H1 (cell line): ENCODE measurements at regions not wholly inside any gene's neighbourhood (a gene's known extent, or its start where the extent isn't known, plus 50 kb on each side); places are given as distances from the start of the nearest gene placed in this dataset.

Experiments used
- CTCF ChIA-PET: fragments of 300-600 bp; sonication (Branson Sonifier 250); formaldehyde crosslinking; loops from one replicate; lab custom pipeline; 2021; ENCODE audit not compliant: partially characterized antibody; lab: Charles Lee
- POLR2A ChIA-PET: fragments of 300-600 bp; sonication (Branson Sonifier 250); formaldehyde crosslinking; loops from one replicate; lab custom pipeline; 2021; ENCODE audit warnings: inconsistent platforms; ENCODE audit not compliant: partially characterized antibody; lab: Charles Lee
- DNase-seq, 2 experiments: peaks; one replicate each; pipeline versions ENCODE4 v3.0.0 to v3.0.0-alpha.2; 2010 to 2022; ENCODE audit warnings: low spot score in 2 of 2, low read depth in 1 of 2, mixed read lengths in 1 of 2
- FAIRE-seq: peaks from 2 replicates; lab custom pipeline; 2011; peaks lifted over from hg19 to GRCh38; lab: Jason Lieb, UNC
- H2AFZ ChIP-seq: 2 replicates; pipeline ENCODE4 v1.8.1; 2012; ENCODE audit warnings: low read length, inconsistent platforms
- H2AK5ac ChIP-seq: 2 replicates; pipeline ENCODE4 v1.6.1; 2013; ENCODE audit warnings: low read depth, low read length
- H2BK120ac ChIP-seq: replicated peaks from 2 replicates; pipeline ENCODE3; 2013; ENCODE audit warnings: low read depth, low read length, inconsistent platforms
- H2BK12ac ChIP-seq: 2 replicates; pipeline ENCODE4 v1.6.1; 2013; ENCODE audit warnings: low read depth, low read length
- H2BK15ac ChIP-seq: 2 replicates; pipeline ENCODE4 v1.6.1; 2013; ENCODE audit warnings: low read length
- H2BK20ac ChIP-seq: 2 replicates; pipeline ENCODE4 v1.6.1; 2013; ENCODE audit warnings: low read length
- H2BK5ac ChIP-seq: 2 replicates; pipeline ENCODE4 v1.6.1; 2013; ENCODE audit warnings: low read depth, low read length
- H3K14ac ChIP-seq: 2 replicates; pipeline ENCODE4 v1.6.1; 2013; ENCODE audit warnings: inconsistent platforms; ENCODE audit not compliant: insufficient read length
- H3K18ac ChIP-seq: 2 replicates; pipeline ENCODE4 v1.6.1; 2013; ENCODE audit warnings: low read length; ENCODE audit errors: extremely low read depth
- H3K23ac ChIP-seq: 2 replicates; pipeline ENCODE4 v1.6.1; 2013; ENCODE audit warnings: inconsistent platforms; ENCODE audit not compliant: insufficient read length
- H3K23me2 ChIP-seq: 2 replicates; pipeline ENCODE4 v1.6.1; 2013; ENCODE audit warnings: low read depth, low read length
- H3K27ac ChIP-seq: 2 replicates; pipeline ENCODE4 v1.6.1; 2011; ENCODE audit warnings: low read depth, low read length, inconsistent platforms
- H3K27me3 ChIP-seq, 4 experiments: replicated peaks in 1 of 4; 1 replicate in 1 of 4; 2 replicates in 3 of 4; pipeline versions ENCODE4 v1.6.1 to v1.8.1; 2011 to 2013; ENCODE audit warnings: low read length in 3 of 4, mild to moderate bottlenecking in 3 of 4, inconsistent platforms in 2 of 4, mixed read lengths in 2 of 4, moderate library complexity in 1 of 4; ENCODE audit not compliant: control insufficient read depth in 3 of 4, insufficient read depth in 3 of 4; ENCODE audit errors: extremely low read depth in 1 of 4
- H3K36me3 ChIP-seq, 4 experiments: 2 replicates each; pipeline versions ENCODE4 v1.6.1 to v1.8.1; 2011 to 2013; ENCODE audit warnings: mild to moderate bottlenecking in 4 of 4, low read length in 3 of 4, moderate library complexity in 2 of 4, control low read depth in 1 of 4, inconsistent platforms in 1 of 4; ENCODE audit not compliant: insufficient read depth in 4 of 4, control insufficient read depth in 2 of 4
- H3K4ac ChIP-seq: replicated peaks from 2 replicates; pipeline ENCODE3; 2013; ENCODE audit warnings: low read length, low read depth, mixed read lengths, inconsistent platforms; ENCODE audit not compliant: insufficient read length
- H3K4me1 ChIP-seq, 4 experiments: replicated peaks in 1 of 4; 1 replicate in 1 of 4; 2 replicates in 3 of 4; pipeline versions ENCODE4 v1.6.1 to v1.8.1; 2011 to 2013; ENCODE audit warnings: low read length in 3 of 4, inconsistent platforms in 2 of 4, mixed read lengths in 1 of 4; ENCODE audit not compliant: insufficient read depth in 4 of 4, control insufficient read depth in 3 of 4
- H3K4me2 ChIP-seq, 2 experiments: 2 replicates each; pipeline versions ENCODE4 v1.6.1 to v1.8.1; 2011 to 2013; ENCODE audit warnings: low read depth in 2 of 2, low read length in 2 of 2, control low read depth in 1 of 2, inconsistent platforms in 1 of 2, mild to moderate bottlenecking in 1 of 2; ENCODE audit not compliant: insufficient read depth in 1 of 2
- H3K4me3 ChIP-seq, 4 experiments: fragments of 200-600, 300-600 bp in 1 of 4; sonication (generic), shearing (Covaris generic), sonication (Bioruptor Twin) in 1 of 4; 2 replicates each; pipeline versions ENCODE4 v1.5.1 to v1.8.1; 2011 to 2016; ENCODE audit warnings: low read length in 4 of 4, low read depth in 3 of 4, control low read depth in 2 of 4, inconsistent platforms in 2 of 4, mild to moderate bottlenecking in 2 of 4, mixed read lengths in 1 of 4, moderate library complexity in 1 of 4; ENCODE audit not compliant: insufficient read depth in 2 of 4; ENCODE audit errors: extremely low read depth in 1 of 4
- H3K56ac ChIP-seq: replicated peaks from 2 replicates; pipeline ENCODE3; 2013; ENCODE audit warnings: low read depth, mild to moderate bottlenecking, mixed read lengths, low read length, inconsistent platforms; ENCODE audit not compliant: insufficient read length
- H3K79me1 ChIP-seq: 2 replicates; pipeline ENCODE4 v1.6.1; 2013; ENCODE audit warnings: low read depth, low read length, control low read depth
- H3K79me2 ChIP-seq, 2 experiments: 2 replicates each; pipeline versions ENCODE4 v1.6.1 to v1.8.1; 2012 to 2013; ENCODE audit warnings: low read length in 2 of 2, mild to moderate bottlenecking in 2 of 2, inconsistent platforms in 1 of 2; ENCODE audit not compliant: insufficient read depth in 2 of 2, control insufficient read depth in 1 of 2
- H3K9ac ChIP-seq, 4 experiments: replicated peaks in 1 of 4; 1 replicate in 1 of 4; 2 replicates in 3 of 4; pipeline versions ENCODE4 v1.6.1 to v1.8.1; 2011 to 2013; ENCODE audit warnings: low read depth in 3 of 4, low read length in 3 of 4, control low read depth in 2 of 4, mild to moderate bottlenecking in 2 of 4, moderate library complexity in 2 of 4, inconsistent platforms in 1 of 4; ENCODE audit errors: extremely low read depth in 1 of 4
- H3K9me3 ChIP-seq, 2 experiments: 2 replicates each; pipeline versions ENCODE4 v1.6.1 to v1.8.1; 2012 to 2013; ENCODE audit warnings: mild to moderate bottlenecking in 2 of 2, moderate library complexity in 2 of 2, control low read depth in 1 of 2, inconsistent platforms in 1 of 2, low read depth in 1 of 2, low read length in 1 of 2, mixed read lengths in 1 of 2; ENCODE audit not compliant: insufficient read depth in 2 of 2
- H4K20me1 ChIP-seq, 2 experiments: replicated peaks in 1 of 2; 2 replicates each; pipeline versions ENCODE3 to v1.8.1; 2011 to 2013; ENCODE audit warnings: inconsistent platforms in 2 of 2, low read length in 2 of 2, mild to moderate bottlenecking in 1 of 2; ENCODE audit not compliant: insufficient read depth in 2 of 2, control insufficient read depth in 1 of 2
- H4K5ac ChIP-seq: 2 replicates; pipeline ENCODE4 v1.6.1; 2013; ENCODE audit warnings: low read length, low read depth, mixed read lengths, inconsistent platforms; ENCODE audit not compliant: insufficient read length
- H4K8ac ChIP-seq: 2 replicates; pipeline ENCODE4 v1.8.0; 2013; ENCODE audit warnings: mild to moderate bottlenecking, moderate library complexity, low read length, inconsistent platforms; ENCODE audit not compliant: insufficient read depth; ENCODE audit errors: extremely low read depth
- H4K91ac ChIP-seq: replicated peaks from 2 replicates; pipeline ENCODE3; 2013; ENCODE audit warnings: low read length, mixed read lengths, inconsistent platforms; ENCODE audit not compliant: insufficient read length
- BACH1 ChIP-seq: IDR thresholded peaks from 2 replicates; pipeline ENCODE4 v1.6.1; 2012; ENCODE audit warnings: low read length, improper control_type of control experiment
- CBX5 ChIP-seq: fragments of 300-800, 300-1000 bp; sonication (generic); IDR thresholded peaks from 2 replicates; pipeline ENCODE4 v1.7.1; 2016; ENCODE audit warnings: antibody characterized with exemption, low read length, low read depth
- CREB1 ChIP-seq: IDR thresholded peaks from 2 replicates; pipeline ENCODE4 v1.6.1; 2012; ENCODE audit warnings: inconsistent platforms
- HDAC6 ChIP-seq: IDR thresholded peaks from one replicate; pipeline ENCODE4 v1.7.1; 2012; ENCODE audit warnings: low read depth, mild to moderate bottlenecking, inconsistent platforms, low read length, moderate library complexity
- JUN ChIP-seq: IDR thresholded peaks from 2 replicates; pipeline ENCODE4 v1.6.1; 2011; ENCODE audit warnings: low read depth, mild to moderate bottlenecking, improper control_type of control experiment, low read length
- NANOG ChIP-seq: IDR thresholded peaks from 2 replicates; pipeline ENCODE4 v1.6.1; 2011; ENCODE audit warnings: low read length, low read depth, mild to moderate bottlenecking, inconsistent platforms; ENCODE audit not compliant: insufficient read depth, poor library complexity, severe bottlenecking
- PHF8 ChIP-seq: fragments of 200-600 bp; sonication (generic); conservative IDR thresholded peaks from 2 replicates; pipeline ENCODE4 v1.7.1; 2012; ENCODE audit warnings: low read depth, mild to moderate bottlenecking, inconsistent platforms, low read length, moderate library complexity
- POLR2AphosphoS5 ChIP-seq: IDR thresholded peaks from 2 replicates; pipeline ENCODE4 v1.6.1; 2011; ENCODE audit warnings: low read depth, low read length
- POU5F1 ChIP-seq: IDR thresholded peaks from 2 replicates; pipeline ENCODE4 v1.6.1; 2011; ENCODE audit warnings: low read depth, mild to moderate bottlenecking, low read length, moderate library complexity
- TAF1 ChIP-seq: IDR thresholded peaks from 2 replicates; pipeline ENCODE4 v1.6.1; 2011; ENCODE audit warnings: mild to moderate bottlenecking, low read depth, low read length
- WGBS, 2 experiments: shearing (Covaris generic) in 1 of 2; methylation state at CpG; one replicate each; pipeline versions ENCODE4 v1.1.6 to v1.1.7; 2013 to 2015; ENCODE audit warnings: low lambda C conversion rate in 2 of 2, mixed read lengths in 2 of 2, inconsistent platforms in 1 of 2, low coverage in 1 of 2, missing lambda C conversion rate in 1 of 2; ENCODE audit not compliant: insufficient replicate concordance in 2 of 2, insufficient coverage in 1 of 2, insufficient read length in 1 of 2; ENCODE audit errors: extremely low coverage in 1 of 2, missing lambda C conversion rate in 1 of 2; 5-methylcytosine and 5-hydroxymethylcytosine counted together

DNA sequence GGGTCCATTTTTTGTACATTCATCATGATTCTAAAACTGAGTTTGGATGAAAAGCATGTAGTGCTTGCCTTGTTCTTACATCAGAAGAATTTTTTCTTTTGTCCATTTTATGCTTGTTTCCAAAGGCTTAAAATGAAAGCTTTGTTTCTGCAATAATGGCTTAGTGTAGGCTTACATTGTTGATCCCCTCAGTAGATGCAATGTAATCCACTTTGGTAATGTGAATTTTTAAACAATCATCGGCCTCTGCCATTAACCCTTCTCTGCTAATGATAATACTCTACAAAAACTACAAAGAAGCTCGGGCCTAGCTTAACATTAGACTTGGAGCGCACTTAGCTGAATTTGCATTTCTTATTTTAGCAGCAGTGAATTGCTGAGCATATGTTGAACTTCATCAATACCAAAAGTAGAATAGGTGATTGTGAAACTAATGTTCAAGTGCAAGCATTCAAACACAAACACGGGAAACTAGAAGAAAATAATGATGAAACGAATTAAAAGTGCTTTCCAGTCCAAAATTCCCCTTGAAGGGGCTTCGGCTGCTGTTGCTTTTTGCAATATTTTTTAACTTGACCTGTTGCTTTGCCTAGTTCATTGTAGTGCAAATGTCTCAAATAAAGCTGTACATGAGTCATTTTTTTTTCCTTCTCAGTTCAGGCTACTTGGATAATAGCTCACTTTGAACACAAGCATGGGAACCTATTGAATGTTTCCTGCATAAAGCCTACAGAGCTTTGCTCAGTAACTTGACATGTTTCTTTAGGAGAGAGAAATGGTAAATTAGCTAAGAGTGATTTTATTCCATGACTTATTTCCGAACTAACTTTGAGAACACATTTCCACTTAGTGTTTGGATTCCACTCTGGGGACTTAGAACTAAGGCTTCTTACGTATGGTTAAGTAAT is 66.5 kb downstream of the SLIT2 start:
- Histone ChIP-seq H2AFZ (no peak overlapping the region), H2BK15ac (no peak overlapping the region), H2BK20ac (no peak overlapping the region), H3K4me3 (no peak overlapping the region), H3K23me2 (no peaks in the 10 kb centered on the region), H4K8ac (no peak overlapping the region), H3K4ac (no peak overlapping the region), H3K36me3 (no peaks in the 10 kb centered on the region), H3K56ac (no peak overlapping the region), H3K27me3 (no peaks in the 10 kb centered on the region), H3K9ac (peak overlapping the region in 1 of 4 experiments; percentile 8; a peak in 1 of 7 replicates), H3K18ac (no peak overlapping the region), H2BK120ac (no peak overlapping the region), H3K4me2 (no peak overlapping the region), H3K23ac (no peak overlapping the region), H2BK5ac (no peak overlapping the region), H3K79me1 (no peaks in the 10 kb centered on the region), H2AK5ac (no peak overlapping the region), H3K14ac (no peak overlapping the region), H4K91ac (no peak overlapping the region), H2BK12ac (no peak overlapping the region), H3K27ac (no peak overlapping the region), H3K9me3 (no peaks in the 10 kb centered on the region), H3K79me2 (no peaks in the 10 kb centered on the region), H4K5ac (no peak overlapping the region)
- 86% methylated on average over 8 of the region's 8 CpGs; no CpG with 5 or more reads in 1 of the 2 experiments for WGBS, 2 experiments
- no peak for DNase-seq
- CTCF ChIA-PET: interaction anchor here (0.8 to 1.4 kb wide), 4 partner anchors 11 to 109 kb away, joined by 3 to 4 read pairs (median 3); no protein-coding TSS in a partner anchor
- FAIRE-seq: peak; percentile 52
- TF ChIP-seq CBX5: no peak
- TF ChIP-seq BACH1: no peak
- no peak for TF ChIP-seq POU5F1
- TF ChIP-seq JUN: no peak
- TF ChIP-seq NANOG: no peak
- TF ChIP-seq HDAC6: no peak
- no peak for TF ChIP-seq POLR2AphosphoS5
- TF ChIP-seq TAF1: no peak
- no peak for TF ChIP-seq PHF8
- TF ChIP-seq CREB1: no peak
- TF ChIP-seq, all 59 proteins: peak for 0
- Histone ChIP-seq H4K20me1 (no peaks in the 10 kb centered on the region), H3K4me1 (peaks cover 0 to 3% (median 0%) of the 10 kb centered on the region in 4 experiments; a peak in 1 of 7 replicates)
- POLR2A ChIA-PET: interaction anchor here (0.7 kb wide), 1 partner anchor 10 kb away, joined by 3 read pairs; no protein-coding TSS in a partner anchor
